Endodermal cell (in vitro differentiated cells): ENCODE measurements at regions not wholly inside any gene's neighbourhood (a gene's known extent, or its start where the extent isn't known, plus 50 kb on each side); places are given as distances from the start of the nearest gene placed in this dataset.

Source experiments
- DNase-seq: peaks from one replicate; pipeline ENCODE4 v3.0.0-alpha.2; 2017
- H3K27ac ChIP-seq: 2 replicates; pipeline ENCODE4 v1.5.1; 2013; ENCODE audit warnings: mild to moderate bottlenecking, low read depth, low read length, moderate library complexity
- H3K27me3 ChIP-seq: 2 replicates; pipeline ENCODE4 v1.6.1; 2013; ENCODE audit warnings: mild to moderate bottlenecking, low read length, moderate library complexity; ENCODE audit not compliant: insufficient read depth, control insufficient read depth, poor library complexity, severe bottlenecking
- H3K36me3 ChIP-seq: 2 replicates; pipeline ENCODE4 v1.7.0; 2013; ENCODE audit warnings: mild to moderate bottlenecking, low read length, moderate library complexity; ENCODE audit not compliant: control insufficient read depth, insufficient read depth
- H3K4me1 ChIP-seq: one replicate; pipeline ENCODE4 v1.7.0; 2013; ENCODE audit warnings: low read length; ENCODE audit not compliant: control insufficient read depth, insufficient read depth
- H3K4me3 ChIP-seq: 2 replicates; pipeline ENCODE4 v1.5.1; 2013; ENCODE audit warnings: mild to moderate bottlenecking, low read length, moderate library complexity
- H3K9ac ChIP-seq: 2 replicates; pipeline ENCODE4 v1.6.1; 2013; ENCODE audit warnings: mild to moderate bottlenecking, low read length, moderate library complexity; ENCODE audit not compliant: poor library complexity, severe bottlenecking; ENCODE audit errors: extremely low read depth
- H3K9me3 ChIP-seq: 2 replicates; pipeline ENCODE4 v1.6.1; 2013; ENCODE audit warnings: mild to moderate bottlenecking, low read length, moderate library complexity; ENCODE audit not compliant: control insufficient read depth
- H3K27ac Mint-ChIP-seq: 2 replicates; pipeline ENCODE4 v1.8.0; 2020; ENCODE audit warnings: mixed read lengths
- H3K27me3 Mint-ChIP-seq: 2 replicates; pipeline ENCODE4 v1.8.0; 2021; ENCODE audit warnings: mild to moderate bottlenecking, mixed read lengths; ENCODE audit not compliant: insufficient read depth
- H3K36me3 Mint-ChIP-seq: 2 replicates; pipeline ENCODE4 v1.8.0; 2020; ENCODE audit warnings: low read depth, mixed read lengths
- H3K4me1 Mint-ChIP-seq: 2 replicates; pipeline ENCODE4 v1.8.0; 2020; ENCODE audit warnings: mixed read lengths
- H3K4me3 Mint-ChIP-seq: 2 replicates; pipeline ENCODE4 v1.8.0; 2020; ENCODE audit warnings: mild to moderate bottlenecking, moderate library complexity, mixed read lengths
- H3K9me3 Mint-ChIP-seq: 2 replicates; pipeline ENCODE4 v1.8.0; 2020; ENCODE audit warnings: mild to moderate bottlenecking, mixed read lengths
- WGBS, 2 experiments: methylation state at CpG; one replicate each; pipeline versions ENCODE4 v1.1.5 to v1.1.7; 2013; ENCODE audit warnings: missing lambda C conversion rate in 2 of 2, mixed read lengths in 1 of 2; ENCODE audit not compliant: insufficient coverage in 1 of 2, insufficient read length in 1 of 2; 5-methylcytosine and 5-hydroxymethylcytosine counted together
- TF ChIP-seq, protein P1 (sequence below): fragments of 200-600 bp; sonication (generic); conservative IDR thresholded peaks from 2 replicates; pipeline ENCODE4 v1.5.0; 2021; ENCODE audit warnings: antibody characterized with exemption, mild to moderate bottlenecking

- no peak overlapping the region for H3K4me3 Mint-ChIP-seq
- no peaks in the 10 kb centered on the region for H3K9me3 Mint-ChIP-seq
- TF ChIP-seq, protein P1, sequence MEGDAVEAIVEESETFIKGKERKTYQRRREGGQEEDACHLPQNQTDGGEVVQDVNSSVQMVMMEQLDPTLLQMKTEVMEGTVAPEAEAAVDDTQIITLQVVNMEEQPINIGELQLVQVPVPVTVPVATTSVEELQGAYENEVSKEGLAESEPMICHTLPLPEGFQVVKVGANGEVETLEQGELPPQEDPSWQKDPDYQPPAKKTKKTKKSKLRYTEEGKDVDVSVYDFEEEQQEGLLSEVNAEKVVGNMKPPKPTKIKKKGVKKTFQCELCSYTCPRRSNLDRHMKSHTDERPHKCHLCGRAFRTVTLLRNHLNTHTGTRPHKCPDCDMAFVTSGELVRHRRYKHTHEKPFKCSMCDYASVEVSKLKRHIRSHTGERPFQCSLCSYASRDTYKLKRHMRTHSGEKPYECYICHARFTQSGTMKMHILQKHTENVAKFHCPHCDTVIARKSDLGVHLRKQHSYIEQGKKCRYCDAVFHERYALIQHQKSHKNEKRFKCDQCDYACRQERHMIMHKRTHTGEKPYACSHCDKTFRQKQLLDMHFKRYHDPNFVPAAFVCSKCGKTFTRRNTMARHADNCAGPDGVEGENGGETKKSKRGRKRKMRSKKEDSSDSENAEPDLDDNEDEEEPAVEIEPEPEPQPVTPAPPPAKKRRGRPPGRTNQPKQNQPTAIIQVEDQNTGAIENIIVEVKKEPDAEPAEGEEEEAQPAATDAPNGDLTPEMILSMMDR = no peak
- no peaks in the 10 kb centered on the region for H3K4me1 ChIP-seq
- peaks cover 13% of the 10 kb centered on the region for H3K4me1 Mint-ChIP-seq
- no peak overlapping the region for H3K27ac Mint-ChIP-seq
- peaks cover 33% of the 10 kb centered on the region for H3K27me3 Mint-ChIP-seq
- no peak overlapping the region for H3K27ac ChIP-seq
- no peaks in the 10 kb centered on the region for H3K9me3 ChIP-seq
- DNase-seq = no peak
- H3K36me3 Mint-ChIP-seq = no peaks in the 10 kb centered on the region
- no peak overlapping the region for H3K4me3 ChIP-seq
- no peak overlapping the region for H3K9ac ChIP-seq
- peaks cover 26% of the 10 kb centered on the region for H3K27me3 ChIP-seq
- 80 to 89% methylated on average over 1 of the region's 2 CpGs for WGBS, 2 experiments
- H3K36me3 ChIP-seq = no peaks in the 10 kb centered on the region
Observed at GRCh38 chr16:82232806-82233205, 62.8 kb upstream of the MPHOSPH6 start.

- H3K9ac ChIP-seq = no peak overlapping the region
- Mint-ChIP-seq H3K4me3 (no peak overlapping the region), H3K9me3 (no peaks in the 10 kb centered on the region), H3K36me3 (no peaks in the 10 kb centered on the region), H3K27ac (no peak overlapping the region), H3K27me3 (peaks cover 41% of the 10 kb centered on the region), H3K4me1 (peaks cover 13% of the 10 kb centered on the region)
- TF ChIP-seq, protein P1 = no peak
- no peaks in the 10 kb centered on the region for H3K36me3 ChIP-seq
- 73 to 96% methylated on average over 3 to 4 of the region's 6 CpGs for WGBS, 2 experiments
- H3K27me3 ChIP-seq = peaks cover 34% of the 10 kb centered on the region
- DNase-seq = no peak
- H3K4me3 ChIP-seq = no peak overlapping the region
- H3K4me1 ChIP-seq = no peaks in the 10 kb centered on the region
- H3K9me3 ChIP-seq = no peaks in the 10 kb centered on the region
- no peak overlapping the region for H3K27ac ChIP-seq
Observed at GRCh38 chr16:82231008-82231787, 61.2 kb upstream of the MPHOSPH6 start.

DNA sequence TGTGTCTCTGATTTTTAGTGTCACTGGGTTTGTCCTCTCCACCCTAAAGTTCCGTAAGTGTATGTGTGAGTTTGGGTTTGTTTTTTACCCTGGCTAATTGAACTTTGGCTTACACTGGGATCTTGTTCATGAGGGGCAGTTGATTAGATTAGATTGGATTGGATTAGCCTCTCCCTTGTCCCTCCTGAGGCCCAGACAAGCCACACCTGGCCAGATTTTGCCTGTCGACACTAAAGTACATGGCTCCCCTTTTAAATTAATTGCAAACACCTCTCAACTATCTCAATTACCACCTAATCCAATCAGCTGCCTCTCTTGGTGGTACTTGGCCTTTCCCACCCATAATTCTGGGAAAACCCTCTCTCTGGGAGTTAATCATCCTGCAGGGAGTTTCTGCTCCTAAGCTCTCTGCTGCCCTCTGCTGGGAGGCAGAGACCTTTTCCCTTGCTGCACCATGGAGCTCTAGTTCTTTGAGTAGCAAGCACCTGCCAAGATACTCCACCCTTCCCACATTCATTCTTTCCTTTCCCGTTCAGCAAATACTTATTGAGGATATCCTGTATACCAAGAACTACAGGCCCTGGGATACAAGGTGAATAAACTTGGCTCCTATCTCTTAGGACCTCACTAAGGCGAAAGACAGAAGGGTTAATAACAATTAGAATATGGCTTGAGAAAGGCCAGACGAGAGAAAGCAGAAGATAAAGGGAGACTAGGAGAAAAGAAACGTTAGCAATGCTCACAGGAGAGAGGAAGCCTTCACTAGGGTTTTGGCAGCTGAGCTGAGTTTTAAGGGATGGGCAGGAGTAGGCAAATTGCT lies 60.0 kb upstream of the MPHOSPH6 start:
- H3K4me3 Mint-ChIP-seq = no peak overlapping the region
- peaks cover 51% of the 10 kb centered on the region for H3K27me3 Mint-ChIP-seq
- Histone ChIP-seq H3K4me1 (no peaks in the 10 kb centered on the region), H3K36me3 (no peaks in the 10 kb centered on the region), H3K27ac (no peak overlapping the region), H3K4me3 (no peak overlapping the region), H3K27me3 (peaks cover 46% of the 10 kb centered on the region), H3K9ac (no peak overlapping the region), H3K9me3 (no peaks in the 10 kb centered on the region)
- TF ChIP-seq, protein P1 = peak; percentile 98
- H3K9me3 Mint-ChIP-seq = no peaks in the 10 kb centered on the region
- peaks cover 13% of the 10 kb centered on the region for H3K4me1 Mint-ChIP-seq
- peak; percentile 94 for DNase-seq
- H3K36me3 Mint-ChIP-seq = no peaks in the 10 kb centered on the region
- 50 to 51% methylated on average over 5 to 6 of the region's 6 CpGs for WGBS, 2 experiments
- no peak overlapping the region for H3K27ac Mint-ChIP-seq
